NCI-H2029 treated with DMSO at 0.1 percent for 48 hours (cell line): ENCODE measurements at regions not wholly inside any gene's neighbourhood (a gene's known extent, or its start where the extent isn't known, plus 50 kb on each side); places are given as distances from the start of the nearest gene placed in this dataset.

ENCODE experiments used
- DNase-seq: peaks from one replicate; lab custom pipeline; 2025; lab: John Stamatoyannopoulos, UW

GRCh38 chr3:194928831-194929577 lies 243.3 kb downstream of the FAM43A start:
- no peak for DNase-seq

GRCh38 chr3:194929578-194929960 lies 243.9 kb downstream of the FAM43A start:
- DNase-seq = no peak

- no peak for DNase-seq
Measured at GRCh38 chr3:194930377-194931204, 244.9 kb downstream of the FAM43A start.

GRCh38 chr3:194931347-194931746 lies 245.7 kb downstream of the FAM43A start:
- DNase-seq = no peak

- no peak for DNase-seq
Measured at GRCh38 chr3:194931865-194932264, 246.2 kb downstream of the FAM43A start.

GRCh38 chr3:194933465-194933864 lies 247.8 kb downstream of the FAM43A start:
- no peak for DNase-seq

- no peak for DNase-seq
Measured at GRCh38 chr3:194935061-194935460, 249.4 kb downstream of the FAM43A start.

GRCh38 chr3:194935632-194936470 lies 250.2 kb downstream of the FAM43A start:
- DNase-seq = no peak

- no peak for DNase-seq
Measured at GRCh38 chr3:194936659-194937058, 251.0 kb downstream of the FAM43A start.

- DNase-seq = no peak
Measured at GRCh38 chr3:194937144-194937543, 251.5 kb downstream of the FAM43A start.

- no peak for DNase-seq
Measured at GRCh38 chr3:194937882-194938321, 252.2 kb downstream of the FAM43A start.

GRCh38 chr3:194938845-194939531 lies 253.3 kb downstream of the FAM43A start:
- no peak for DNase-seq

- no peak for DNase-seq
Measured at GRCh38 chr3:194939532-194939909, 253.8 kb downstream of the FAM43A start.

GRCh38 chr3:194939949-194940770 lies 254.5 kb downstream of the FAM43A start:
- DNase-seq = no peak

- no peak for DNase-seq
Measured at GRCh38 chr3:194941360-194941955, 255.8 kb downstream of the FAM43A start.

GRCh38 chr3:194941956-194942511 lies 256.4 kb downstream of the FAM43A start:
- DNase-seq = no peak

GRCh38 chr3:194944526-194944925 lies 258.8 kb downstream of the FAM43A start:
- DNase-seq = no peak

- DNase-seq = no peak
Measured at GRCh38 chr3:194945508-194945907, 259.8 kb downstream of the FAM43A start.

- no peak for DNase-seq
Measured at GRCh38 chr3:194946091-194946490, 260.4 kb downstream of the FAM43A start.

GRCh38 chr3:194949592-194949991 lies 263.9 kb downstream of the FAM43A start:
- no peak for DNase-seq
